ENCODE measurements at regions not wholly inside any gene's neighbourhood (a gene's known extent, or its start where the extent isn't known, plus 50 kb on each side); places are given as distances from the start of the nearest gene placed in this dataset.

- TF ChIP-seq, protein P1, sequence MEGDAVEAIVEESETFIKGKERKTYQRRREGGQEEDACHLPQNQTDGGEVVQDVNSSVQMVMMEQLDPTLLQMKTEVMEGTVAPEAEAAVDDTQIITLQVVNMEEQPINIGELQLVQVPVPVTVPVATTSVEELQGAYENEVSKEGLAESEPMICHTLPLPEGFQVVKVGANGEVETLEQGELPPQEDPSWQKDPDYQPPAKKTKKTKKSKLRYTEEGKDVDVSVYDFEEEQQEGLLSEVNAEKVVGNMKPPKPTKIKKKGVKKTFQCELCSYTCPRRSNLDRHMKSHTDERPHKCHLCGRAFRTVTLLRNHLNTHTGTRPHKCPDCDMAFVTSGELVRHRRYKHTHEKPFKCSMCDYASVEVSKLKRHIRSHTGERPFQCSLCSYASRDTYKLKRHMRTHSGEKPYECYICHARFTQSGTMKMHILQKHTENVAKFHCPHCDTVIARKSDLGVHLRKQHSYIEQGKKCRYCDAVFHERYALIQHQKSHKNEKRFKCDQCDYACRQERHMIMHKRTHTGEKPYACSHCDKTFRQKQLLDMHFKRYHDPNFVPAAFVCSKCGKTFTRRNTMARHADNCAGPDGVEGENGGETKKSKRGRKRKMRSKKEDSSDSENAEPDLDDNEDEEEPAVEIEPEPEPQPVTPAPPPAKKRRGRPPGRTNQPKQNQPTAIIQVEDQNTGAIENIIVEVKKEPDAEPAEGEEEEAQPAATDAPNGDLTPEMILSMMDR (IDR thresholded peaks at IDR 0.05; ENCODE audit: low read depth, low read length), result no peak
- no peak for DNase-seq (ENCODE audit: low read depth)
- no peak overlapping the region for H3K4me3 ChIP-seq (ENCODE audit: low read depth, low read length)
Measured at GRCh38 chr13:22018836-22019210, 347.9 kb downstream of the FGF9 start.

DNA sequence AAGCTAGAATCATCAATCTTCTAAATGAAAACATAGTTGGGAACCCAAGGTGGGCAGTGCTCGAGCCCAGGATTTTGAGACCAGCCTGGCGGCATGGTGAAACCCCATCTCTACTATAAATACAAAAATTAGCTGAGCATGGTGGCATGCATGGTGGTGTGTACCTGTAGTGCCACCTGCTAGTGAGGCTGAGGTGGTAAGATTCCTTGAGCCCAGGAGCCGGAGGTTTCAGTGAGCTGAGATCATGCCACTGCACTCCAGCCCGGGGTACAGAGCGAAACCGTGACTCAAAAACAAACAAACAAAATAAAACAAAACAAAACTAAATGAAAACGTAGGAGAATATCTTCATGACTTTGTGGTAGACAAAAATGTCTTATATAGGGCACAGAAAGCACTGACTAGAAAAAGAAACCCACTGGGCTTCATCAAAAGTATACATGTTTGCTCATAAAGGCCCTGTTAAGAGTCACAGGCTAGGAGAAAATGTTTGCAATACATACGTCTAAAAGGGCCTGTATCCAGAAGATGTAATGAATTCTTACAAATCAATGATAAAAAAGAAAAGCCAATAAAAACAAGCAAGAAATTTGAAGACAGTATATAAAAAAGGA, 353.6 kb downstream of the FGF9 start:
- no peak for DNase-seq (ENCODE audit: low read depth)
- no peak overlapping the region for H3K4me3 ChIP-seq (ENCODE audit: low read depth, low read length)
- TF ChIP-seq POLR2A (IDR thresholded peaks at IDR 0.05; ENCODE audit: extremely low read depth, insufficient read length) (no peak), MAX (IDR thresholded peaks at IDR 0.05; ENCODE audit: low read depth, low read length) (no peak), MYC (IDR thresholded peaks at IDR 0.05; ENCODE audit: low read depth, low read length) (no peak)
- TF ChIP-seq, protein P1 (IDR thresholded peaks at IDR 0.05; ENCODE audit: low read depth, low read length), result no peak

DNA sequence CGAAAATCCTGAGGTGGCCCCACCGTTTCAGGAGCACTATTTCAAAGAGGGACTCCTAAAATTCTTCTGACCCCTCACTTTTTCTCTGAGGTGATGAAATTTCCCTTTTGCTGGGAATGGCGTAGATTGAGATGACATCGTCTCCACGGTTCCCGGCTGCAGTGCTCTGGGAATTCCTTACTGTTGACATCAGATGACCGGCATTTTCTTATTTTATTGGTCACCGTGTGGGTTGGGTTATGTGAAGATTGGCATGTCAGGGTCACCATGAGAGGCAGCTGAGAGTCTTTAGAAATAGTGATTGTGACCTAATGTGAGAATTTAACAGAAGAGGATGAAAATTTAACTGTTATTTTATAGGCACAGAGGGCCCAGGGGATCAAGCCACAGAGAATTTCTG, 356.7 kb downstream of the FGF9 start:
- DNase-seq (ENCODE audit: low read depth), result no peak
- TF ChIP-seq MYC (IDR thresholded peaks at IDR 0.05; ENCODE audit: low read depth, low read length) (no peak), POLR2A (IDR thresholded peaks at IDR 0.05; ENCODE audit: extremely low read depth, insufficient read length) (no peak), MAX (IDR thresholded peaks at IDR 0.05; ENCODE audit: low read depth, low read length) (no peak)
- TF ChIP-seq, protein P1 (IDR thresholded peaks at IDR 0.05; ENCODE audit: low read depth, low read length), result no peak
- H3K4me3 ChIP-seq (ENCODE audit: low read depth, low read length), result no peak overlapping the region

DNA sequence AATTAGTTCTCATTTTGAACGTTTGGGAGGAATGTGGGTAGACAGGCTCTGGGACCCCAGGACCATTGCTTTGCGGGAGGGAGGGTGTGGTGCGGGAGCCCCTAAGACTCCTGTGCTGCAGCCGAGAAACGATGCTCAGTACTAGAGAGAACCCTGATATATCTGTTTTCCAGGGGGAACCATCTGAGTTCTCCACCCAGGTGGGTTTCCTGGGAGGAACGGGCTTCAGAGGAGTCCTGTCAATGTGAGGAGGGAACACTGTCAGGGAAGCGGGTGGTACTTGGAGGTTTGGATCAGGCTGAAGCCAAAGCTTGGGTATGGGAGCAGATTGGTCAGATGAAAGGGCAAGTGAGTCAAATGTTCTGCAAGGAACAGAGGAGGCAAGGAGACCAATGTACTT, 358.0 kb downstream of the FGF9 start:
- H3K4me3 ChIP-seq (ENCODE audit: low read depth, low read length), result no peak overlapping the region
- DNase-seq (ENCODE audit: low read depth), result no peak
- TF ChIP-seq, protein P1 (IDR thresholded peaks at IDR 0.05; ENCODE audit: low read depth, low read length), result no peak
- TF ChIP-seq MAX (IDR thresholded peaks at IDR 0.05; ENCODE audit: low read depth, low read length) (no peak), MYC (IDR thresholded peaks at IDR 0.05; ENCODE audit: low read depth, low read length) (no peak), POLR2A (IDR thresholded peaks at IDR 0.05; ENCODE audit: extremely low read depth, insufficient read length) (no peak)

GRCh38 chr13:22030321-22030720, 359.4 kb downstream of the FGF9 start:
- DNase-seq (ENCODE audit: low read depth), result no peak
- no peak overlapping the region for H3K4me3 ChIP-seq (ENCODE audit: low read depth, low read length)
- no peak for TF ChIP-seq MYC (IDR thresholded peaks at IDR 0.05; ENCODE audit: low read depth, low read length)
- no peak for TF ChIP-seq MAX (IDR thresholded peaks at IDR 0.05; ENCODE audit: low read depth, low read length)
- no peak for TF ChIP-seq POLR2A (IDR thresholded peaks at IDR 0.05; ENCODE audit: extremely low read depth, insufficient read length)
- TF ChIP-seq, protein P1 (IDR thresholded peaks at IDR 0.05; ENCODE audit: low read depth, low read length), result no peak

GRCh38 chr13:22031702-22032286, 360.9 kb downstream of the FGF9 start:
- no peak for DNase-seq (ENCODE audit: low read depth)
- no peak overlapping the region for H3K4me3 ChIP-seq (ENCODE audit: low read depth, low read length)
- TF ChIP-seq POLR2A (IDR thresholded peaks at IDR 0.05; ENCODE audit: extremely low read depth, insufficient read length) (no peak), MAX (IDR thresholded peaks at IDR 0.05; ENCODE audit: low read depth, low read length) (no peak), MYC (IDR thresholded peaks at IDR 0.05; ENCODE audit: low read depth, low read length) (no peak)
- TF ChIP-seq, protein P1 (IDR thresholded peaks at IDR 0.05; ENCODE audit: low read depth, low read length), result no peak
